Caco-2 (cell line): ENCODE measurements at regions not wholly inside any gene's neighbourhood (a gene's known extent, or its start where the extent isn't known, plus 50 kb on each side); places are given as distances from the start of the nearest gene placed in this dataset.

ENCODE experiments used
- BruUV-seq: library from RNA; stranded (reverse); fragments of 400-500 nt; replicated peaks from 2 replicates; lab custom pipeline; 2021; lab: Mats Ljungman, UMichigan
- CTCF ChIA-PET: fragments of 300-600 bp; sonication (Branson Sonifier 250); formaldehyde crosslinking; loops from one replicate; lab custom pipeline; 2022; ENCODE audit warnings: antibody characterized with exemption; lab: Charles Lee
- POLR2A ChIA-PET: fragments of 300-600 bp; sonication (Branson Sonifier 250); formaldehyde crosslinking; loops from one replicate; lab custom pipeline; 2022; ENCODE audit warnings: antibody characterized with exemption; lab: Charles Lee
- DNase-seq, 2 experiments: peaks; one replicate each; pipeline versions ENCODE4 v3.0.0 to v3.0.0-alpha.2; 2020 to 2022
- H3K27me3 ChIP-seq: replicated peaks from 2 replicates; pipeline ENCODE4 v1.6.0; 2011; ENCODE audit warnings: low read length; ENCODE audit not compliant: control insufficient read depth, insufficient read depth
- H3K36me3 ChIP-seq: 2 replicates; pipeline ENCODE4 v1.5.1; 2011; ENCODE audit warnings: low read length; ENCODE audit not compliant: control insufficient read depth, insufficient read depth
- H3K4me1 ChIP-seq: fragments of 250-450 bp; sonication (Bioruptor Pico); 2 replicates; pipeline ENCODE4 v1.5.1; 2020; ENCODE audit warnings: mild to moderate bottlenecking
- H3K4me3 ChIP-seq: 2 replicates; pipeline ENCODE4 v1.5.1; 2011; ENCODE audit warnings: low read depth, mild to moderate bottlenecking, control low read depth, low read length
- H3K9me3 ChIP-seq: fragments of 250-450 bp; sonication (Bioruptor Pico); 2 replicates; pipeline ENCODE4 v1.5.1; 2020; ENCODE audit warnings: mild to moderate bottlenecking, moderate library complexity
- H3K27ac Mint-ChIP-seq: one replicate; pipeline ENCODE4 v1.8.0; 2022; ENCODE audit warnings: mixed read lengths; ENCODE audit not compliant: unreplicated experiment
- H3K27me3 Mint-ChIP-seq: one replicate; pipeline ENCODE4 v1.8.0; 2022; ENCODE audit warnings: mixed read lengths; ENCODE audit not compliant: insufficient read depth, unreplicated experiment
- H3K36me3 Mint-ChIP-seq: one replicate; pipeline ENCODE4 v1.8.0; 2022; ENCODE audit warnings: mild to moderate bottlenecking, mixed read lengths; ENCODE audit not compliant: insufficient read depth, unreplicated experiment
- H3K4me1 Mint-ChIP-seq: one replicate; pipeline ENCODE4 v1.8.0; 2022; ENCODE audit warnings: low read depth, mixed read lengths; ENCODE audit not compliant: unreplicated experiment
- H3K4me3 Mint-ChIP-seq: one replicate; pipeline ENCODE4 v1.8.0; 2022; ENCODE audit warnings: mild to moderate bottlenecking, moderate library complexity, mixed read lengths; ENCODE audit not compliant: unreplicated experiment
- H3K9me3 Mint-ChIP-seq: one replicate; pipeline ENCODE4 v1.8.0; 2022; ENCODE audit warnings: mixed read lengths; ENCODE audit not compliant: unreplicated experiment
- intact Hi-C: fragments of 100-400 bp; cut with micrococcal nuclease; formaldehyde crosslinking; loops from one replicate; pipeline ENCODE4 v1.10.0; 2022; ENCODE audit not compliant: unreplicated experiment
- TF ChIP-seq, protein P1 (sequence below), 2 experiments: fragments of 200-600 bp in 1 of 2; IDR thresholded peaks; 1 replicate in 1 of 2; 2 replicates in 1 of 2; pipeline versions ENCODE4 v1.5.1 to v1.8.0; 2011 to 2022; ENCODE audit warnings: antibody characterized with exemption in 1 of 2, control low read depth in 1 of 2, inconsistent platforms in 1 of 2, low read depth in 1 of 2, low read length in 1 of 2, mild to moderate bottlenecking in 1 of 2, moderate library complexity in 1 of 2; ENCODE audit not compliant: insufficient read depth in 1 of 2, severe bottlenecking in 1 of 2, unreplicated experiment in 1 of 2

- ChIA-PET CTCF (no interaction called here), POLR2A (no interaction called here)
- no peaks in the 10 kb centered on the region for H3K9me3 Mint-ChIP-seq
- H3K4me1 ChIP-seq: no peaks in the 10 kb centered on the region
- no peak overlapping the region for H3K4me3 Mint-ChIP-seq
- H3K27me3 ChIP-seq: no peaks in the 10 kb centered on the region
- no peaks in the 10 kb centered on the region for H3K36me3 ChIP-seq
- intact Hi-C loops: no loop called here
- H3K9me3 ChIP-seq: no peaks in the 10 kb centered on the region
- no peak overlapping the region for H3K4me3 ChIP-seq
- peaks cover 28% of the 10 kb centered on the region for H3K27me3 Mint-ChIP-seq
- H3K36me3 Mint-ChIP-seq: no peaks in the 10 kb centered on the region
- H3K27ac Mint-ChIP-seq: no peak overlapping the region
- TF ChIP-seq, protein P1, sequence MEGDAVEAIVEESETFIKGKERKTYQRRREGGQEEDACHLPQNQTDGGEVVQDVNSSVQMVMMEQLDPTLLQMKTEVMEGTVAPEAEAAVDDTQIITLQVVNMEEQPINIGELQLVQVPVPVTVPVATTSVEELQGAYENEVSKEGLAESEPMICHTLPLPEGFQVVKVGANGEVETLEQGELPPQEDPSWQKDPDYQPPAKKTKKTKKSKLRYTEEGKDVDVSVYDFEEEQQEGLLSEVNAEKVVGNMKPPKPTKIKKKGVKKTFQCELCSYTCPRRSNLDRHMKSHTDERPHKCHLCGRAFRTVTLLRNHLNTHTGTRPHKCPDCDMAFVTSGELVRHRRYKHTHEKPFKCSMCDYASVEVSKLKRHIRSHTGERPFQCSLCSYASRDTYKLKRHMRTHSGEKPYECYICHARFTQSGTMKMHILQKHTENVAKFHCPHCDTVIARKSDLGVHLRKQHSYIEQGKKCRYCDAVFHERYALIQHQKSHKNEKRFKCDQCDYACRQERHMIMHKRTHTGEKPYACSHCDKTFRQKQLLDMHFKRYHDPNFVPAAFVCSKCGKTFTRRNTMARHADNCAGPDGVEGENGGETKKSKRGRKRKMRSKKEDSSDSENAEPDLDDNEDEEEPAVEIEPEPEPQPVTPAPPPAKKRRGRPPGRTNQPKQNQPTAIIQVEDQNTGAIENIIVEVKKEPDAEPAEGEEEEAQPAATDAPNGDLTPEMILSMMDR (IDR thresholded peaks at IDR 0.05; ENCODE audit: insufficient read depth in 1 of 2, low read depth in 1 of 2, low read length in 1 of 2, severe bottlenecking in 1 of 2, unreplicated experiment in 1 of 2): no peak
- no TSS peak for BruUV-seq
- H3K4me1 Mint-ChIP-seq: no peaks in the 10 kb centered on the region
- no peak for DNase-seq
Observed at GRCh38 chr5:6082685-6083084, 295.7 kb downstream of the MED10 start.

DNA sequence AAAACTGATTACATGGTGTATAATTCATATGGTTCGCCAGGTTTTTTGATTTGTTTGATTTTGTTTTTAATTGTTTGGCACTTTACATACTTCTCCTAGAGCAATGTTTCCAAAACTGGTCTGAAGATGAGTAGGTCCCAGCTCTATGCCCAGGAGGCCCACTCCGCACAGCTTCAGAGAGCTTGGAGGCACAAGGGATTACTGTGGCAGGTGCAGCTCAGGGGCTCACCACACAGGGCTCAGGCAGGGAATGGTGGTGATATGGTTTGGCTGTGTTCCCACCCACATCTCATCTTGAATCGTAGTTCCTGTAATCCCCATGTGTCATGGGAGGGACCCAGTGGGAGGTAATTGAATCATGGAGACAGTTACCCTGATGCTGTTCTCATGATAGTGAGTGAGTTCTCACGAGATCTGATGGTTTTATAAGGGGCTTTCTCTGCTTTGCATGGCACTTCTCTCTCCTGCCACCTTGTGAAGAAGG is 296.6 kb downstream of the MED10 start:
- peaks cover 28% of the 10 kb centered on the region for H3K27me3 Mint-ChIP-seq
- DNase-seq: no peak
- H3K36me3 ChIP-seq: no peaks in the 10 kb centered on the region
- no peak overlapping the region for H3K4me3 ChIP-seq
- BruUV-seq: no TSS peak
- H3K27ac Mint-ChIP-seq: no peak overlapping the region
- no peaks in the 10 kb centered on the region for H3K9me3 ChIP-seq
- no peaks in the 10 kb centered on the region for H3K27me3 ChIP-seq
- no peak overlapping the region for H3K4me3 Mint-ChIP-seq
- no peaks in the 10 kb centered on the region for H3K9me3 Mint-ChIP-seq
- CTCF ChIA-PET: no interaction called here
- TF ChIP-seq, protein P1 (IDR thresholded peaks at IDR 0.05; ENCODE audit: insufficient read depth in 1 of 2, low read depth in 1 of 2, low read length in 1 of 2, severe bottlenecking in 1 of 2, unreplicated experiment in 1 of 2): no peak
- intact Hi-C loops: no loop called here
- H3K36me3 Mint-ChIP-seq: no peaks in the 10 kb centered on the region
- POLR2A ChIA-PET: no interaction called here
- H3K4me1 Mint-ChIP-seq: no peaks in the 10 kb centered on the region
- no peaks in the 10 kb centered on the region for H3K4me1 ChIP-seq

GRCh38 chr5:6080930-6081726 is 297.2 kb downstream of the MED10 start:
- H3K27me3 Mint-ChIP-seq: peaks cover 28% of the 10 kb centered on the region
- H3K36me3 Mint-ChIP-seq: no peaks in the 10 kb centered on the region
- no peak overlapping the region for H3K4me3 Mint-ChIP-seq
- CTCF ChIA-PET: no interaction called here
- no peaks in the 10 kb centered on the region for H3K4me1 ChIP-seq
- DNase-seq: no peak
- no peak overlapping the region for H3K4me3 ChIP-seq
- H3K4me1 Mint-ChIP-seq: no peaks in the 10 kb centered on the region
- no TSS peak for BruUV-seq
- POLR2A ChIA-PET: no interaction called here
- no peaks in the 10 kb centered on the region for H3K9me3 ChIP-seq
- no peaks in the 10 kb centered on the region for H3K27me3 ChIP-seq
- no peaks in the 10 kb centered on the region for H3K9me3 Mint-ChIP-seq
- H3K27ac Mint-ChIP-seq: no peak overlapping the region
- intact Hi-C loops: no loop called here
- no peaks in the 10 kb centered on the region for H3K36me3 ChIP-seq
- TF ChIP-seq, protein P1 (IDR thresholded peaks at IDR 0.05; ENCODE audit: insufficient read depth in 1 of 2, low read depth in 1 of 2, low read length in 1 of 2, severe bottlenecking in 1 of 2, unreplicated experiment in 1 of 2): no peak
